SK-N-MC (cell line): ENCODE measurements at regions not wholly inside any gene's neighbourhood (a gene's known extent, or its start where the extent isn't known, plus 50 kb on each side); places are given as distances from the start of the nearest gene placed in this dataset.
"Not testable (repeated sequence)": the region's sequence is repeated elsewhere in the genome, so short reads cannot be mapped to it uniquely, and the experiment has no call there.

ENCODE experiments used
- EZH2 ChIP-seq: fragments of 200-600 bp; sonication (generic); IDR thresholded peaks from one replicate; pipeline ENCODE4 v1.6.1; 2017; ENCODE audit warnings: antibody characterized with exemption
- FOXP2 ChIP-seq: optimal IDR thresholded peaks from 2 replicates; pipeline ENCODE3; 2011; ENCODE audit warnings: mild to moderate bottlenecking, moderate library complexity; ENCODE audit not compliant: insufficient read depth; ENCODE audit errors: extremely low read length, control extremely low read depth

DNA sequence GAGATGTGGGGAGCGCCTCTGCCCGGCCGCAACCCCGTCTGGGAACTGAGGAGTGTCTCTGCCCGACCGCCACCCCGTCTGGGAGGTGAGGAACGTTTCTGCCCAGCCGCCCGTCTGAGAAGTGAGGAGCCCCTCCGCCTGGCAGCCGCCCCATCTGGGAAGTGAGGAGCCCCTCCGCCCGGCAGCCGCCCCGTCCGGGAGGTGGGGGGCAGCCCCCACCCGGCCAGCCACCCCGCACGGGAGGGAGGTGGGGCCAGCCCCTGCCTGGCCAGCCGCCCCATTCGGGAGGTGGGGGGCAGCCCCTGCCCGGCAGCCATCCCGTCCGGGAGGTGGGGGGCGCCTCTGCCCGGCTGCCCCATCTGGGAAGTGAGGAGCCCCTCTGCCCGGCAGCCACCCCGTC, 137.7 kb downstream of the KBTBD2 start:
- not testable (repeated sequence) for TF ChIP-seq EZH2, FOXP2
